GM19043 (cell line): ENCODE measurements at regions not wholly inside any gene's neighbourhood (a gene's known extent, or its start where the extent isn't known, plus 50 kb on each side); places are given as distances from the start of the nearest gene placed in this dataset.
"Not testable (repeated sequence)": the region's sequence is repeated elsewhere in the genome, so short reads cannot be mapped to it uniquely, and the experiment has no call there.

Experiments used
- ATAC-seq: cut with Tn5 transposase; IDR thresholded peaks from one replicate; pipeline ENCODE4 v1.9.1; 2021; ENCODE audit warnings: low read depth; ENCODE audit not compliant: unreplicated experiment

DNA sequence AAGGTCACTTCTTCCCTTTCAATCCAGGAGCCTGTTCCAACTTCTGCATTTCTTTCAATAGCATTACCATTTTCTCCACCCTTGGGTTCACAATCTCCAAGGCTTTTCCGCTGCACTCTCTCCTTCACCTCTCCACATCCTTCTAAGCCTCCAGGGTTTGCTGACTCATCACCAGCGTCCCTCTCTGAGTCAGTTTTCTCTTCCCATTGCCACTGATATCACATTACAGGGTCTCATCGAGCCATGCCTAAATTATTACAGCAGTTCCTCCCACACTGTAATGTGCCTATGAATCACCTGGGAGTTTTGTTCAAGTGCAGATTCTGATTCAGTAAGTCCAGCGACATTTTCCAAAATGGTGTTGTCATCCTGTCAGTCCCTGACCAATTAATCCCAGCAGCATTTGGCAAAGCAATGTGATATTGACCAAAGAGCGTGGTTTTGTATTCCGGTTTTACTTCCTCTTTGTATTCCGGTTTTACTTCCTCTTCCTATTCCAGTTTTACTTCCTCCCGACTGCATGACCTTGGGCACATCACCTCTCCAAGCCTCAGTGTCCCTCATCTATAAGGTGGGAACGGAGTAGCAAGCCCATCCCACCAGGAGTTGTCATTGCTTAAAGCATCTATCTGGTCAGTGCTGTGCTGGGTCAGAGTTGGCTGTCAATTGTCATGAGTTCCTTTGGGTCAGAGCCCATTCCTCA is 208.3 kb upstream of the NBPF12 start:
- ATAC-seq = not testable (repeated sequence)

GRCh38 chr1:146715054-146715453 is 223.1 kb upstream of the NBPF12 start:
- ATAC-seq = not testable (repeated sequence)

- ATAC-seq = not testable (repeated sequence)
These were observed 227.1 kb upstream of the NBPF12 start for GRCh38 chr1:146710838-146711521.

DNA sequence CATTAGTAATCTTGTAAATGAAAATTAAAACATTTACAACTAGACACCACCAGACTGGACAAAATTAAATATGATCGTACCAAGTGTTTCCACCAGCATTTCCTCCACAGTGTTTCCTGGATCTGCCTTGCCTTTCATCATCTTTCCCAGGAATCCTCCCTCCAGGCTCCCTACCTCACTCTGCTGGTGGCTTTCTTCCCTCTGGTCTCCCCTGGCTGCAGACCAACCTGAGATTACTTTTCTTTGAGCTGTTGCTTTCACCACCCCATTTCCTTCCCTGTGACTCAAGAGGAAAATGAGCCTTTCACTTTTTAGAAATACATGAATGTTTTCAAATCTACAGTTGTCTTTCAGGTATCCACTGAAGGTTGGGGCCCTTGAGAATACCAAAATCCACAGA is 228.8 kb upstream of the NBPF12 start:
- not testable (repeated sequence) for ATAC-seq

- ATAC-seq = not testable (repeated sequence)
These were observed 233.9 kb upstream of the NBPF12 start for GRCh38 chr1:146704162-146704724.

DNA sequence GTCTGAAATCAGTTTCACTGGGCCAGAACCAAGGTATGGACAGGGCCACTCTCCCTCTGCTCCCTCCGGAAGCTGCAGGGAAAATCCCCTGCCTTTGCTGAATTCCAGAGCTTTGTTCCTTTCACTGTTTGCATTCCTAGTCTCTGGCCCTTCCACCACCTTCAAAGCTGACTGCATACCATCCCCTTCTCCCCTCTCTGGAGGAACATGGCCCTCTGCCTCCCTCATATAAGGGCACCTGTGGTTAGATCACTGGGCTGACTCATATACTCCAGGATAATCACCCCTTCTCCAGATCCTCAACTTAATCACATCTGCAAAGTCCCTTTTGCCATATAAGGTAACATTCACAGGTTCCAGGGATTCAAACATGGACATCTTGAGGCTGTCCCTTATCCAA is 236.8 kb upstream of the NBPF12 start:
- not testable (repeated sequence) for ATAC-seq

GRCh38 chr1:146695388-146695787 is 242.7 kb upstream of the NBPF12 start:
- not testable (repeated sequence) for ATAC-seq

DNA sequence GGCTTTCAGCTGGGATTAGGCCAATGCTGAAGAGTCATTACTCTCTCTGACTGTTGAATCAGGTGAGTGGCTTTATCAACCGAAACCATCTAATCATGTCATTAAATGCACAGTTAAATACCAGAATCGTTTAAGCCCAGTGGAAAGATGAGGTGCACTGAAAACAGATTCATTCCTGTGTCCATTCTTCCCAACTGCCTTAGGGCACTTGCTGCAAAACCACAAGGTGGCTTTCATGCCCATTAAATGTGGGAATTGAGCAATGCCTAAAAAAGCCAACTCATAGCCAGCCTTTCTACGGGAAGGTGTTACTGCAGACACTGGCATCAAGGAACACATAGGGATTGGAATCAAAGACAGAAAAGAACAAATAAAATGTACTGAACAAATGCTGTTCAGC is 246.3 kb upstream of the NBPF12 start:
- not testable (repeated sequence) for ATAC-seq

DNA sequence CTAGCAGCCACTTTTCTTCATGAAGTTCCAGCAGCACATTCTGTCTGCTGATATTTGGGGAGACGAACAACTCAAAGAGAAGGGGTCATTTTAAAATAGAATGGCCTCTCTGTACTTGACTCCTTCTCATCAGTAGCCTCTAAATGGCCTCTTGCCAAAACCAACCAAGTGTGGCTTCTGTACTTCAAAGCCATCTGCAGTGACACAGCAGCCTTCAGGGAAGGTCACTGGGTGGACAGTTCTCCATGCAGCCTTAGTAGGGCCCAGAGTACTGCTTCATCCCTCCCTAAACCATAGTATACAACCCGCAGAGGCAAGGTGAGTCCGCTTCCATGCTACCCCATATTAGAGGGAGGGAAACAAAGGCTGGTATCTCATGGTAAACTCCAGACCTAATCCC is 249.2 kb upstream of the NBPF12 start:
- not testable (repeated sequence) for ATAC-seq

DNA sequence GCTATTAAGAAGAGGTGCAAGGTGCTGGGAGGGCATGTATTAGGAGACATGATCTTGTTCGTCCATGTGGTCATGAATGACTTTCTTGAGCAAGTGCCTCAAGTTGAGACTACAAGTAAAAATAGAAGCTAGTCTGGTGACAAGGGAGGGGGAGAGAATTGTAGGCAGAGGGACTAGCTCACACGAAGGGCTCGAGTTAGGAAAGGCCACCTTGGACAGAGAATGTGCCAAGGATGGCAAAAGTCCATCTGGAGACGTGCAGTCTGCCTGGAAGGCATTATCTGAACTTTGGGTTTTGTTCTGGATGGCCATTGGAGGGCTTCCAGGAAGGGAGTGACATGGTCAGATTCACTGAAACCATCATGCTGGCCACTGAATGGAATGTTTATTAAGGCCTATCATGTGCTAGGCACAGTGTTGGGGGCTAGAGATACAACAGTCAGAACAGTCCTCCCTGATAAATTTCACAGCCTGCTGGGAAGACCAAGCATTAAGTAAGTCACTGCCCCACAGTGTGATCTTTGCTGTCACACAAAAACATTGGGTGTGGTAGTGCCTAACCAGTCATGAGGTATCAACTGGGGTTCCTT is 251.3 kb upstream of the NBPF12 start:
- not testable (repeated sequence) for ATAC-seq

- ATAC-seq = not testable (repeated sequence)
These were observed 255.0 kb upstream of the NBPF12 start for GRCh38 chr1:146683126-146683429.

GRCh38 chr1:146682227-146683125 is 255.6 kb upstream of the NBPF12 start:
- ATAC-seq = not testable (repeated sequence)

- not testable (repeated sequence) for ATAC-seq
These were observed 264.3 kb upstream of the NBPF12 start for GRCh38 chr1:146673729-146674299.

GRCh38 chr1:146672608-146673007 is 265.5 kb upstream of the NBPF12 start:
- not testable (repeated sequence) for ATAC-seq

DNA sequence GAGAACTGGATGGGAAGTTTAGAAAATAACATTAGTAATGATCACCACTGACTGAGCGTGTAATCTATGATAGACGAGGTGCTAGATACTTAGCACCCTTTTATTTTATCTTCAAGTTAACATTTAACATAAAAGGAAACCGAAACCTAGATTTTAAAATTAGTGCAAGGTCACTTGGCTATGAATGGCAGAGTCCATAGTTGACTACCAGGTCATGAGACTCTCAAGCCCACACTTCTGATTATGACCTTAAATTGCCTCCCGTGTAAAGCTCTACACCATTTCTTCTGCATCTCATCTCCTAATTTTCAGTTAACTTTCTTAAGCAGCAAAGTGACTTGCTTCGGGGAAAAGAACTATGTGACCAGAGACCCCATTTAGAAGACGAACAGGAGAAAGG is 266.5 kb upstream of the NBPF12 start:
- not testable (repeated sequence) for ATAC-seq

DNA sequence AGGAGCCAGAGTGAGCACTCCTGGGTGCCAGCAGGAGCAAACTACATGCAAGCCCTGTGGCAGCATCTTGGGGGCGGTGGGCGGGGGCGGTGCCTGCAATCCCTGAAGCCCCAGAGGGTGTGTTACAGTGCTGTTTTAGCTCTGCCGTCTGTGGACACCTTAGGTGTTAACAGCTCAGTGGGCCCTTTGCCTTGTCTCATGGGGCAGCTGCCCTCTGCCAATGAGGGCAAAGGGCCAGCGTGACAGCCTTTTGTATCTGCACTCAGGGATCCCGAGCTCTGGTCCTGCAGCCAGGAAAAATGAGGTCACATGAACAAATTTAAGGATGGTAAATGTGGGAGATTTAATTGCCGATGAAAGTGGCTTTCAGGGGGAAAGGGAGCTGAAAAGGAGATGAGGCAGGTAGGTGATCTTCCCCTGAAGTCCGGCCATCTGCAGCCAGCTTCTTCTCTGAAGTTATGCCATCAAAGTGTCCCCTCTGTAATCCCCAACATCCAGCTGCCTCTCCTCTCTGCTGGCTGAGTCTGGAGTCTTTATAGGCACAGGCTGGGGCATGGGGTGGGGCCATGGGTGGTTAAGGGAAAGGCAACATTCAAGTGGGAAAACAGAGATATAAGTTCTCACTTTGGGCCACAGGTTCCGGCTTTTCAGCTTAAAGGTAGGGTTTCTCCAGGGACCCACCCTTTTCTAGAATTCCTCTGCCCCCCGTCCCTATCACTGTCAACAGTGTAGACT is 267.1 kb upstream of the NBPF12 start:
- ATAC-seq = not testable (repeated sequence)

DNA sequence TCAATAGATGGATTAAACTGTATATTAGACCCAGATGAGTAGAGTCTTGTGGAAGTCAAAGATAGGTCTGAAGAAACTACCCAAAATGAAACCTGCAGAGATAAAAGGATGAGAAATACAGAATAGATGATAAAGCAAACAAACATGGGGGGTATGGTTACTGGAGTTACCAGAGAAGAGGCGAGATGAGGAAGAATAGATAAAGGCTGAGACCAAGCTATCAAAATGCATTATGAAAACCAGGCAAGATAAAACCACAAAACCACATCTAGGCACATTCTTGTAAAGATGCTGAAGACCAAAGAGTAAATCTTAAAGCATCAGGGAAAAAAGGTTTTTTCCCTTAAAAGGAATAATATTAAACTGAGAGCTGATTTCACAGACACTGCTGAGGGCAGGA is 271.8 kb upstream of the NBPF12 start:
- not testable (repeated sequence) for ATAC-seq

GRCh38 chr1:146660242-146660641 is 277.9 kb upstream of the NBPF12 start:
- not testable (repeated sequence) for ATAC-seq

- ATAC-seq = not testable (repeated sequence)
These were observed 281.6 kb upstream of the NBPF12 start for GRCh38 chr1:146656356-146657060.
